GM21515 (cell line): ENCODE measurements at regions not wholly inside any gene's neighbourhood (a gene's known extent, or its start where the extent isn't known, plus 50 kb on each side); places are given as distances from the start of the nearest gene placed in this dataset.
"Not testable (repeated sequence)": the region's sequence is repeated elsewhere in the genome, so short reads cannot be mapped to it uniquely, and the experiment has no call there.

Experiments used
- ATAC-seq: cut with Tn5 transposase; IDR thresholded peaks from one replicate; pipeline ENCODE4 v1.9.1; 2021; ENCODE audit not compliant: unreplicated experiment

- no peak for ATAC-seq
Measured at GRCh38 chr4:118586357-118586790, 98.8 kb upstream of the METTL14 start.

GRCh38 chr4:118587116-118587831, 97.9 kb upstream of the METTL14 start:
- ATAC-seq, result no peak

- no peak for ATAC-seq
Measured at GRCh38 chr4:118587946-118588345, 97.2 kb upstream of the METTL14 start.

GRCh38 chr4:118589471-118590055, 95.6 kb upstream of the METTL14 start:
- no peak for ATAC-seq

- ATAC-seq, result peak; percentile 97
Measured at GRCh38 chr4:118591339-118592046, 93.7 kb upstream of the METTL14 start.

- ATAC-seq, result not testable (repeated sequence)
Measured at GRCh38 chr4:118592289-118592688, 92.9 kb upstream of the METTL14 start.

GRCh38 chr4:118595883-118596282, 89.3 kb upstream of the METTL14 start:
- not testable (repeated sequence) for ATAC-seq

GRCh38 chr4:118625097-118625496, 60.1 kb upstream of the METTL14 start:
- ATAC-seq, result not testable (repeated sequence)

GRCh38 chr4:118629697-118630096, 55.5 kb upstream of the METTL14 start:
- not testable (repeated sequence) for ATAC-seq

GRCh38 chr4:118630897-118631296, 54.3 kb upstream of the METTL14 start:
- ATAC-seq, result not testable (repeated sequence)

- not testable (repeated sequence) for ATAC-seq
Measured at GRCh38 chr4:118631321-118632050, 53.7 kb upstream of the METTL14 start.

GRCh38 chr4:118633476-118633875, 51.7 kb upstream of the METTL14 start:
- ATAC-seq, result not testable (repeated sequence)

GRCh38 chr4:118634126-118634875, 50.9 kb upstream of the METTL14 start:
- ATAC-seq, result not testable (repeated sequence)
